ENCODE measurements at regions not wholly inside any gene's neighbourhood (a gene's known extent, or its start where the extent isn't known, plus 50 kb on each side); places are given as distances from the start of the nearest gene placed in this dataset.
A peak's percentile ranks its signal among the peaks of the same experiment; 100 is the strongest.
"Not testable (repeated sequence)": the region's sequence is repeated elsewhere in the genome, so short reads cannot be mapped to it uniquely, and the experiment has no call there.

- no peak overlapping the region for H3K4me2 ChIP-seq
- no peaks in the 10 kb centered on the region for H3F3A ChIP-seq (ENCODE audit: insufficient read depth, low read depth)
- no peaks in the 10 kb centered on the region for H3K9me2 ChIP-seq (ENCODE audit: insufficient read depth)
- no TSS peak for BruUV-seq (replicated peaks)
- no peaks in the 10 kb centered on the region for H4K20me1 ChIP-seq (ENCODE audit: insufficient read depth)
- H3K4me3 ChIP-seq, result no peak overlapping the region
- no peaks in the 10 kb centered on the region for H3K27me3 ChIP-seq (ENCODE audit: insufficient read depth, low read depth)
- ChIA-PET CTCF (no interaction called here), POLR2A (ENCODE audit: unreplicated experiment) (no interaction called here)
- no peaks in the 10 kb centered on the region for H3K9me3 ChIP-seq (ENCODE audit: insufficient read depth, low read depth)
- peak in 1 of 2 experiments; percentile 43 for DNase-seq
- no peaks in the 10 kb centered on the region for H3K4me1 ChIP-seq (replicated peaks; ENCODE audit: insufficient read depth)
- H3K27ac ChIP-seq, result no peak overlapping the region
- no peak overlapping the region for H2AFZ ChIP-seq
- intact Hi-C loops (cut with micrococcal nuclease; ENCODE audit: unreplicated experiment), result no loop called here
- H3K79me2 ChIP-seq (ENCODE audit: low read depth), result no peaks in the 10 kb centered on the region
- H3K36me3 ChIP-seq (ENCODE audit: low read depth), result no peaks in the 10 kb centered on the region
- no peak for TF ChIP-seq CTCF (conservative IDR thresholded peaks at IDR 0.05)
- TF ChIP-seq EZH2 (IDR thresholded peaks at IDR 0.05; ENCODE audit: low read depth), result no peak
Observed at GRCh38 chr13:60273971-60274527, 110.3 kb upstream of the DIAPH3 start.

GRCh38 chr13:60274655-60275054 is 110.9 kb upstream of the DIAPH3 start:
- POLR2A ChIA-PET (ENCODE audit: unreplicated experiment), result no interaction called here
- no peak overlapping the region for H3K4me2 ChIP-seq

GRCh38 chr13:60275208-60275607 is 111.5 kb upstream of the DIAPH3 start:
- CTCF ChIA-PET, result no interaction called here

More at GRCh38 chr13:60274655-60275054, 110.9 kb upstream of the DIAPH3 start:
- no peak for DNase-seq
- H4K20me1 ChIP-seq (ENCODE audit: insufficient read depth), result no peaks in the 10 kb centered on the region
- H3K27ac ChIP-seq, result no peak overlapping the region
- CTCF ChIA-PET, result no interaction called here
- H3K79me2 ChIP-seq (ENCODE audit: low read depth), result no peaks in the 10 kb centered on the region
- BruUV-seq (replicated peaks), result no TSS peak
- H3K4me1 ChIP-seq (replicated peaks; ENCODE audit: insufficient read depth), result no peaks in the 10 kb centered on the region
- H3K9me2 ChIP-seq (ENCODE audit: insufficient read depth), result no peaks in the 10 kb centered on the region
- H3F3A ChIP-seq (ENCODE audit: insufficient read depth, low read depth), result no peaks in the 10 kb centered on the region
- no peaks in the 10 kb centered on the region for H3K36me3 ChIP-seq (ENCODE audit: low read depth)
- no peak overlapping the region for H3K4me3 ChIP-seq
- no peak for TF ChIP-seq EZH2 (IDR thresholded peaks at IDR 0.05; ENCODE audit: low read depth)
- no peaks in the 10 kb centered on the region for H3K9me3 ChIP-seq (ENCODE audit: insufficient read depth, low read depth)
- intact Hi-C loops (cut with micrococcal nuclease; ENCODE audit: unreplicated experiment), result no loop called here
- H3K27me3 ChIP-seq (ENCODE audit: insufficient read depth, low read depth), result no peaks in the 10 kb centered on the region
- H2AFZ ChIP-seq, result no peak overlapping the region

GRCh38 chr13:60280524-60280923 is 116.5 kb upstream of the TDRD3 start:
- BruUV-seq (replicated peaks); CTCF ChIA-PET; POLR2A ChIA-PET (ENCODE audit: unreplicated experiment): not testable (repeated sequence)

More at GRCh38 chr13:60275208-60275607, 111.5 kb upstream of the DIAPH3 start:
- Histone ChIP-seq H3K27ac (no peak overlapping the region), H3K4me2 (no peak overlapping the region), H3K9me2 (ENCODE audit: insufficient read depth) (no peaks in the 10 kb centered on the region), H3K4me1 (replicated peaks; ENCODE audit: insufficient read depth) (no peaks in the 10 kb centered on the region), H3K36me3 (ENCODE audit: low read depth) (no peaks in the 10 kb centered on the region), H3F3A (ENCODE audit: insufficient read depth, low read depth) (no peaks in the 10 kb centered on the region), H3K4me3 (no peak overlapping the region), H3K9me3 (ENCODE audit: insufficient read depth, low read depth) (no peaks in the 10 kb centered on the region), H3K27me3 (ENCODE audit: insufficient read depth, low read depth) (no peaks in the 10 kb centered on the region), H2AFZ (no peak overlapping the region), H4K20me1 (ENCODE audit: insufficient read depth) (no peaks in the 10 kb centered on the region), H3K79me2 (ENCODE audit: low read depth) (no peaks in the 10 kb centered on the region)
- POLR2A ChIA-PET (ENCODE audit: unreplicated experiment), result no interaction called here
- TF ChIP-seq CTCF (conservative IDR thresholded peaks at IDR 0.05) (no peak), EZH2 (IDR thresholded peaks at IDR 0.05; ENCODE audit: low read depth) (no peak)
- BruUV-seq (replicated peaks), result no TSS peak
- no peak for DNase-seq
- intact Hi-C loops (cut with micrococcal nuclease; ENCODE audit: unreplicated experiment), result no loop called here

More at GRCh38 chr13:60280524-60280923, 116.5 kb upstream of the TDRD3 start:
- H3K4me2 ChIP-seq; intact Hi-C loops (cut with micrococcal nuclease; ENCODE audit: unreplicated experiment); H3K27me3 ChIP-seq (ENCODE audit: insufficient read depth, low read depth); H3K4me3 ChIP-seq; H3K27ac ChIP-seq; H3K36me3 ChIP-seq (ENCODE audit: low read depth); H4K20me1 ChIP-seq (ENCODE audit: insufficient read depth); H3K79me2 ChIP-seq (ENCODE audit: low read depth); DNase-seq; H3K4me1 ChIP-seq (replicated peaks; ENCODE audit: insufficient read depth); H3K9me2 ChIP-seq (ENCODE audit: insufficient read depth); H3F3A ChIP-seq (ENCODE audit: insufficient read depth, low read depth); H2AFZ ChIP-seq; H3K9me3 ChIP-seq (ENCODE audit: insufficient read depth, low read depth): not testable (repeated sequence)

Data from PC-9 (cell line).